ENCODE measurements at regions not wholly inside any gene's neighbourhood (a gene's known extent, or its start where the extent isn't known, plus 50 kb on each side); places are given as distances from the start of the nearest gene placed in this dataset.

DNA sequence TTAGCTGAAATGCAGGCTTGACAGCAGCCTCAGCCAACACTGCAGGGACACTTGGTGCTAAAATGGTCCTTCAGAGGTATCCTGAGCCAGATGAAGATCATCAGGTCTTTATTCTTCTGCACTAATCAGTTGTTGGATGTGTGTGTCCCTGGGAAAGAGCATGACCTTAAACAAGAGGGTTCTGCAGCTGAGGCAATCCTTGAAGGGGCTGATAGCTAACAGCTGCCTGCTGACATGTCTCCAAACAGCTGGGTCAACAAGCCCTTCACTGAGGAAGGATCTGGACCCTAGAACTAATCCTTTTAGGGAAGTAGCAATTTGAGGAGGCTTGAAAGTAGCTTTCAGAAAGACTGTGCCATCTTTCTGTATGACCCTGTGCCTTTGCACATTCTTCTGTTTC, 376.3 kb upstream of the ACTBL2 start:
- Mint-ChIP-seq H3K27me3 (no peaks in the 10 kb centered on the region), H3K27ac (no peak overlapping the region), H3K9me3 (ENCODE audit: low read depth) (no peaks in the 10 kb centered on the region), H3K4me1 (no peaks in the 10 kb centered on the region), H3K36me3 (no peaks in the 10 kb centered on the region), H3K4me3 (no peak overlapping the region)
- DNase-seq (no peak), ATAC-seq (no peak)
- CTCF ChIA-PET, result no interaction called here

DNA sequence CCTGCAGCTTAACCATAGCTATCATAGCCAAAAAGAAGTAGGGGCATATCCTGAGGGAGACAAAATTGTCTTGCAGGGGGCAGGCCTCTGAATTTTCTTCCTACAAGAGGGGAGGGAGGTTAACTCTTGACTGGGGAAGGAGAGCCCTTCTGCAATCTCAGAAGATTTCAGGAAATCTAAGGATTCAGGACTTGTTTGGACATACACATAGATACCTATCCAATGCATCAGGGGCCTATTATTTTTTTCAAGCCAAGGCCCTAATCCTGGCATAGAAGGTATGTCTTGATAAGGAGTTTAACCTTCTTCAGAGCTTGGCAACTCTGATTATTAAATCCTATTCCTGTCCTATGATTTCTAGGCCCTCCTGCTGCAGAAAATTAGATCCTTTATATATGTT, 375.1 kb upstream of the ACTBL2 start:
- H3K4me3 Mint-ChIP-seq, result no peak overlapping the region
- no peaks in the 10 kb centered on the region for H3K27me3 Mint-ChIP-seq
- H3K27ac Mint-ChIP-seq, result no peak overlapping the region
- H3K36me3 Mint-ChIP-seq, result no peaks in the 10 kb centered on the region
- CTCF ChIA-PET, result no interaction called here
- no peak for DNase-seq
- no peak for ATAC-seq
- no peaks in the 10 kb centered on the region for H3K4me1 Mint-ChIP-seq
- no peaks in the 10 kb centered on the region for H3K9me3 Mint-ChIP-seq (ENCODE audit: low read depth)

DNA sequence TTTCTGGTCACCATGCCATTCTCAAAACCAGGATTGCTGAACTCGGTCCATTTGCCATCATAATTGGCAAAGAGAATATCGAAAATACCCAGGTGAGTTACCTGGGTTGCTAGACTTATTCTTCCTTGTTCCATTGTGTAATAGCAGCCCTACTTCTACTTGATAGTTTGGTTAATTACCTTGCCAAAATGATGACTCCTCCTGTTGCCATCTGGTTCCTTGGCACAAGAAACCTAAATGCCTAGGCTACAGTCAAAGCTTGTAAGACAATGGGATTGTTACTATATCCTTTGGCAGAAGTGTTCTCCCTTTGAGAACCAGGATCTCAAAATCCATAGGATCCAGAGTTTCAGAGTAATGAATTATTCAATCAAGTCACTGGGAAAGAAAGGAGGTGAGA, 373.2 kb upstream of the ACTBL2 start:
- Mint-ChIP-seq H3K9me3 (ENCODE audit: low read depth) (no peaks in the 10 kb centered on the region), H3K4me3 (no peak overlapping the region), H3K27ac (no peak overlapping the region), H3K27me3 (no peaks in the 10 kb centered on the region), H3K4me1 (no peaks in the 10 kb centered on the region), H3K36me3 (no peaks in the 10 kb centered on the region)
- no peak for ATAC-seq
- DNase-seq, result no peak
- CTCF ChIA-PET, result no interaction called here

GRCh38 chr5:57853929-57854697, 371.5 kb upstream of the ACTBL2 start:
- no peaks in the 10 kb centered on the region for H3K27me3 Mint-ChIP-seq
- ATAC-seq, result no peak
- no peak overlapping the region for H3K4me3 Mint-ChIP-seq
- no peaks in the 10 kb centered on the region for H3K4me1 Mint-ChIP-seq
- H3K27ac Mint-ChIP-seq, result no peak overlapping the region
- no peaks in the 10 kb centered on the region for H3K9me3 Mint-ChIP-seq (ENCODE audit: low read depth)
- CTCF ChIA-PET, result no interaction called here
- no peaks in the 10 kb centered on the region for H3K36me3 Mint-ChIP-seq
- no peak for DNase-seq

- no peak overlapping the region for H3K27ac Mint-ChIP-seq
- no peaks in the 10 kb centered on the region for H3K27me3 Mint-ChIP-seq
- no peaks in the 10 kb centered on the region for H3K36me3 Mint-ChIP-seq
- no peaks in the 10 kb centered on the region for H3K4me1 Mint-ChIP-seq
- no peak overlapping the region for H3K4me3 Mint-ChIP-seq
- CTCF ChIA-PET, result no interaction called here
- ATAC-seq (no peak), DNase-seq (no peak)
- H3K9me3 Mint-ChIP-seq (ENCODE audit: low read depth), result peaks cover 1% of the 10 kb centered on the region
Observed at GRCh38 chr5:57850109-57850508, 367.5 kb upstream of the ACTBL2 start.

DNA sequence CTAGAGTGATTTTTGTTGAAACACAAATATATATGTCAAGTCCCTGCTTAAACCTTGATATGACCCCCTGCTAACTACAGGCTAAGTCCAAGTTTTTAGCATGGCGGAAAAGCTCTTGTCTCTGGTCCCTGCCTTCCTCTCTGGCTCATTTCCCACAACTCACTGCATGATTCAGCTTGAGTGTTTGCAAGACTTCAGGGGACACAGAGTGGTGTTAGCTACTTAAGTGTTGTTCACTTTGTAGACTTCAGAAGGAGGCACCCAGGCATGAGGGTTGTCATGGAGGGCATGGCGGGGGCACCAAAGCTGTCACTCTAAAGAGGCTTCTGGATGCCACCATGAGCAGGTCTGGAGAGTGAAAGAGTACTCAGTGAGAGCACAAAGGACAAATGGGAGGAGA, 362.4 kb upstream of the ACTBL2 start:
- ATAC-seq, result no peak
- CTCF ChIA-PET, result no interaction called here
- H3K4me1 Mint-ChIP-seq, result no peaks in the 10 kb centered on the region
- peaks cover 2% of the 10 kb centered on the region for H3K9me3 Mint-ChIP-seq (ENCODE audit: low read depth)
- no peaks in the 10 kb centered on the region for H3K27me3 Mint-ChIP-seq
- H3K4me3 Mint-ChIP-seq, result no peak overlapping the region
- no peak for DNase-seq
- H3K36me3 Mint-ChIP-seq, result no peaks in the 10 kb centered on the region
- no peak overlapping the region for H3K27ac Mint-ChIP-seq

GRCh38 chr5:57844410-57844809, 361.8 kb upstream of the ACTBL2 start:
- no peak for DNase-seq
- H3K27ac Mint-ChIP-seq, result no peak overlapping the region
- ATAC-seq, result no peak
- H3K4me1 Mint-ChIP-seq, result no peaks in the 10 kb centered on the region
- peaks cover 2% of the 10 kb centered on the region for H3K9me3 Mint-ChIP-seq (ENCODE audit: low read depth)
- no peaks in the 10 kb centered on the region for H3K27me3 Mint-ChIP-seq
- CTCF ChIA-PET, result no interaction called here
- H3K36me3 Mint-ChIP-seq, result no peaks in the 10 kb centered on the region
- no peak overlapping the region for H3K4me3 Mint-ChIP-seq

DNA sequence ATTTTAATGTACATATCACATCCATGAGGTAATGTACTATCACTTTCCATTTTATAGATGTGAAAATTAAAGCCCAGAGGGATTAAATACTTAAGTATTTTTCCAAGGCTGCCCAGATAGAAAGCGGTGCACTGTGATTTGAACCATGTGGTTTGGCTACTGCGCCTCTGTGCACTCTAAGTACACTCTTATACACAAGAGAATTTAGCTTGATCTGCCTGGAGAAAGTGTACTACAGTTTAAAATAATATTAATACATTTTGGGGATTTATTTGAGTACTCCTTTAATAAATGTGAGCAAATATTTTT, 360.4 kb upstream of the ACTBL2 start:
- H3K27ac Mint-ChIP-seq, result no peak overlapping the region
- no peak overlapping the region for H3K4me3 Mint-ChIP-seq
- DNase-seq, result no peak
- no peaks in the 10 kb centered on the region for H3K27me3 Mint-ChIP-seq
- no peaks in the 10 kb centered on the region for H3K36me3 Mint-ChIP-seq
- H3K9me3 Mint-ChIP-seq (ENCODE audit: low read depth), result peaks cover 2% of the 10 kb centered on the region
- CTCF ChIA-PET, result no interaction called here
- H3K4me1 Mint-ChIP-seq, result no peaks in the 10 kb centered on the region
- ATAC-seq, result no peak

- H3K4me3 Mint-ChIP-seq, result no peak overlapping the region
Observed at GRCh38 chr5:57842364-57843058, 359.9 kb upstream of the ACTBL2 start.

GRCh38 chr5:57841676-57842363, 359.2 kb upstream of the ACTBL2 start:
- H3K4me3 Mint-ChIP-seq, result no peak overlapping the region
- CTCF ChIA-PET, result no interaction called here
- H3K27me3 Mint-ChIP-seq, result no peaks in the 10 kb centered on the region
- no peaks in the 10 kb centered on the region for H3K4me1 Mint-ChIP-seq
- ATAC-seq (no peak), DNase-seq (no peak)
- H3K36me3 Mint-ChIP-seq, result no peaks in the 10 kb centered on the region
- peaks cover 2% of the 10 kb centered on the region for H3K9me3 Mint-ChIP-seq (ENCODE audit: low read depth)
- no peak overlapping the region for H3K27ac Mint-ChIP-seq

More at GRCh38 chr5:57842364-57843058, 359.9 kb upstream of the ACTBL2 start:
- Mint-ChIP-seq H3K9me3 (ENCODE audit: low read depth) (peaks cover 2% of the 10 kb centered on the region), H3K27ac (no peak overlapping the region), H3K36me3 (no peaks in the 10 kb centered on the region), H3K4me1 (no peaks in the 10 kb centered on the region), H3K27me3 (no peaks in the 10 kb centered on the region)
- ATAC-seq (no peak), DNase-seq (no peak)
- CTCF ChIA-PET, result no interaction called here

DNA sequence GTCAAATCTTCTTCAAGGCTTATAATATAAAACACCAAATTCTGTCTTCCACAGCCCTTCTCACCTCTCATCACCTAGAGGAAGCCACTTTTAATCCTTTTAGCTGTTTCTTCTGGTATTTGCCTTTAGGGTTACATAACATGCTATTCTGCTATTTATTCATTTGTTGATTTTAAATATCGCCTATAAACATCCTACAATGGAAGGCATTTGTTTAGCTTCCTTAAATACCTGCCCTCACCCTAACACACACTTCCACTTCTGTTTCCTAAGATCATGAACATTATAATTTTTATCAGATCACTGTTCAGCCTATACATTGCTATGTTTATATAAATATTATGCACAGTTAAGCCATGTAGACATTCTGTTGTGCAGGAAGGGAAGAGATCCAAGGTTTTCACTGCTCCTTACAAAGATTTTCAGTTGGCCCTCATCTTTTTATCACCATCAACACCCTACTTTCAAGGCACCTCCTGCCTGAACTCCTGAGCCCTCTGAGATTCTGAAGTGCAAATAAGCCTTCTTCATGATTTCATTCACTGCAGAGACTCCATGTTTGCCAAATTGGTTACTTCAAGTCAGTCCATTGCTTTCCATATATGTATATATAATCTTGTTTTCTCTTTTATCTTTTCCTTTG, 356.9 kb upstream of the ACTBL2 start:
- CTCF ChIA-PET, result no interaction called here
- no peak overlapping the region for H3K4me3 Mint-ChIP-seq
- no peak for DNase-seq

DNA sequence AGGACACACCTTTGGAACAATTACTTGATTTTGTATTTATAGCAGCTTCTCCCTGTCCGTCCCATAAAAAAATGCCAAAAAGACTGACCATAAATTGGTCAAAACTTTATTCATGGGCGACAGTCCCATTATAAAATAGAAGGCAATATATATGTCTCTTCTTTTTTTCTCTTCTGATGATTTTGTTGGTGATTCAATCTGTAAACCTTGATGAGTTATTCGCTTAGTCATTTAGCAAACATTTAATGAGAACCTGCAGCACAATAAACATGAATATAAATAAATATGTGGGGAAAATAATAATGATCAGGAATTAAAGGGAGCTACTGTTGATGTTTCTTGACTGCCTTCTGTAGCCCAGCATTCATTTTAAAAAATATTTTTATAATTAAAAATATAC, 356.4 kb upstream of the ACTBL2 start:
- CTCF ChIA-PET, result no interaction called here
- Mint-ChIP-seq H3K27me3 (no peaks in the 10 kb centered on the region), H3K36me3 (no peaks in the 10 kb centered on the region), H3K4me1 (no peaks in the 10 kb centered on the region), H3K27ac (no peak overlapping the region), H3K4me3 (no peak overlapping the region), H3K9me3 (ENCODE audit: low read depth) (no peaks in the 10 kb centered on the region)
- ATAC-seq (no peak), DNase-seq (no peak)

More for the DNA sequence above, 356.9 kb upstream of the ACTBL2 start:
- Mint-ChIP-seq H3K27me3 (no peaks in the 10 kb centered on the region), H3K27ac (no peak overlapping the region), H3K4me1 (no peaks in the 10 kb centered on the region), H3K9me3 (ENCODE audit: low read depth) (no peaks in the 10 kb centered on the region), H3K36me3 (no peaks in the 10 kb centered on the region)
- no peak for ATAC-seq

- H3K4me3 Mint-ChIP-seq, result no peak overlapping the region
Observed at GRCh38 chr5:57836921-57837320, 354.3 kb upstream of the ACTBL2 start.

DNA sequence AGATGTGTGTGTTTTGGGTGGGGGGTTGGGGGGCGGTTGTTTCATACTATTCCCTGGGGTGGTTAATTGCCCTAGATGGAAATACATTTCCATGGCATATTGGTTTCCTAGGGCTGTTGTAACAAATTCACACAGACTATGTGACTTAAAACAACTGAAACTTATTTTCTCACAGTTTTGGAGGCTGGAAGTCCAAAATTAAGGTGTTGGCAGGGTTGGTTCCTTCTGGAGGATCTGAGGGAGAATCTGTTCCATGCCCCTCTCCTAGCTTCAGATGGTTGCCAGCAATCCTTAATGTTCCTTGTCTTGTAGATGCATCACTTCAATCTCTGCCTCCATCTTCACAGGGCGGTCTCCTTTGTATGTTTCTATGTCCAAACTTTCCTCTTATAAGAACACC, 353.7 kb upstream of the ACTBL2 start:
- no peaks in the 10 kb centered on the region for H3K27me3 Mint-ChIP-seq
- H3K36me3 Mint-ChIP-seq, result no peaks in the 10 kb centered on the region
- DNase-seq (no peak), ATAC-seq (no peak)
- H3K4me1 Mint-ChIP-seq, result no peaks in the 10 kb centered on the region
- H3K27ac Mint-ChIP-seq, result no peak overlapping the region
- no peaks in the 10 kb centered on the region for H3K9me3 Mint-ChIP-seq (ENCODE audit: low read depth)
- CTCF ChIA-PET, result no interaction called here
- no peak overlapping the region for H3K4me3 Mint-ChIP-seq

More at GRCh38 chr5:57836921-57837320, 354.3 kb upstream of the ACTBL2 start:
- Mint-ChIP-seq H3K4me1 (no peaks in the 10 kb centered on the region), H3K27me3 (no peaks in the 10 kb centered on the region), H3K27ac (no peak overlapping the region), H3K36me3 (no peaks in the 10 kb centered on the region), H3K9me3 (ENCODE audit: low read depth) (no peaks in the 10 kb centered on the region)
- ATAC-seq, result no peak
- DNase-seq, result no peak
- CTCF ChIA-PET, result no interaction called here
